KMS-11 (cell line): ENCODE measurements at regions not wholly inside any gene's neighbourhood (a gene's known extent, or its start where the extent isn't known, plus 50 kb on each side); places are given as distances from the start of the nearest gene placed in this dataset.

Source experiments
- H2AFZ ChIP-seq: fragments of 200-600 bp; sonication (generic); 2 replicates; pipeline ENCODE4 v1.6.1; 2016; ENCODE audit warnings: antibody characterized with exemption, mixed run types, low read depth
- H3K27ac ChIP-seq: fragments of 200-600 bp; sonication (generic); 2 replicates; pipeline ENCODE4 v1.6.1; 2016; ENCODE audit warnings: mild to moderate bottlenecking, mixed run types
- H3K27me3 ChIP-seq: fragments of 200-600 bp; sonication (generic); 2 replicates; pipeline ENCODE4 v1.6.1; 2017; ENCODE audit warnings: mild to moderate bottlenecking, low read depth, mixed run types, moderate library complexity; ENCODE audit not compliant: insufficient read depth
- H3K36me3 ChIP-seq: fragments of 200-600 bp; sonication (generic); 2 replicates; pipeline ENCODE4 v1.6.1; 2017; ENCODE audit warnings: mild to moderate bottlenecking, mixed run types; ENCODE audit not compliant: insufficient read depth
- H3K4me1 ChIP-seq: fragments of 200-600 bp; sonication (generic); 2 replicates; pipeline ENCODE4 v1.6.1; 2016; ENCODE audit warnings: mild to moderate bottlenecking, low read depth, mixed run types; ENCODE audit not compliant: poor library complexity, severe bottlenecking
- H3K4me2 ChIP-seq: fragments of 200-600 bp; sonication (generic); 2 replicates; pipeline ENCODE4 v1.7.0; 2016; ENCODE audit warnings: mild to moderate bottlenecking, mixed run types
- H3K4me3 ChIP-seq: fragments of 200-600 bp; sonication (generic); IDR thresholded peaks from 2 replicates; pipeline ENCODE4 v1.6.1; 2017; ENCODE audit warnings: low read depth, low read length, mixed read lengths; ENCODE audit not compliant: insufficient read depth
- H3K79me2 ChIP-seq: fragments of 200-600 bp; sonication (generic); 2 replicates; pipeline ENCODE4 v1.6.1; 2016; ENCODE audit warnings: low read depth, mixed run types; ENCODE audit not compliant: insufficient read depth
- H3K9ac ChIP-seq: fragments of 200-600 bp; sonication (generic); 2 replicates; pipeline ENCODE4 v1.6.1; 2016; ENCODE audit warnings: mild to moderate bottlenecking, mixed run types
- H4K20me1 ChIP-seq: fragments of 200-600 bp; sonication (generic); 2 replicates; pipeline ENCODE4 v1.6.1; 2016; ENCODE audit warnings: mild to moderate bottlenecking, mixed run types; ENCODE audit not compliant: insufficient read depth
- TF ChIP-seq, protein P1 (sequence below): fragments of 200-600 bp; sonication (generic); conservative IDR thresholded peaks from 2 replicates; pipeline ENCODE4 v1.6.1; 2017; ENCODE audit warnings: low read depth, mild to moderate bottlenecking, antibody characterized with exemption, low read length, moderate library complexity, mixed read lengths

GRCh38 chr3:96361241-96361640 is 453.2 kb upstream of the EPHA6 start:
- Histone ChIP-seq H3K4me3 (no peak overlapping the region), H3K4me1 (no peaks in the 10 kb centered on the region), H2AFZ (no peak overlapping the region), H3K27me3 (no peaks in the 10 kb centered on the region), H3K79me2 (no peaks in the 10 kb centered on the region), H3K36me3 (no peaks in the 10 kb centered on the region), H3K4me2 (no peak overlapping the region), H3K27ac (no peak overlapping the region), H4K20me1 (no peaks in the 10 kb centered on the region), H3K9ac (no peak overlapping the region)
- TF ChIP-seq, protein P1, sequence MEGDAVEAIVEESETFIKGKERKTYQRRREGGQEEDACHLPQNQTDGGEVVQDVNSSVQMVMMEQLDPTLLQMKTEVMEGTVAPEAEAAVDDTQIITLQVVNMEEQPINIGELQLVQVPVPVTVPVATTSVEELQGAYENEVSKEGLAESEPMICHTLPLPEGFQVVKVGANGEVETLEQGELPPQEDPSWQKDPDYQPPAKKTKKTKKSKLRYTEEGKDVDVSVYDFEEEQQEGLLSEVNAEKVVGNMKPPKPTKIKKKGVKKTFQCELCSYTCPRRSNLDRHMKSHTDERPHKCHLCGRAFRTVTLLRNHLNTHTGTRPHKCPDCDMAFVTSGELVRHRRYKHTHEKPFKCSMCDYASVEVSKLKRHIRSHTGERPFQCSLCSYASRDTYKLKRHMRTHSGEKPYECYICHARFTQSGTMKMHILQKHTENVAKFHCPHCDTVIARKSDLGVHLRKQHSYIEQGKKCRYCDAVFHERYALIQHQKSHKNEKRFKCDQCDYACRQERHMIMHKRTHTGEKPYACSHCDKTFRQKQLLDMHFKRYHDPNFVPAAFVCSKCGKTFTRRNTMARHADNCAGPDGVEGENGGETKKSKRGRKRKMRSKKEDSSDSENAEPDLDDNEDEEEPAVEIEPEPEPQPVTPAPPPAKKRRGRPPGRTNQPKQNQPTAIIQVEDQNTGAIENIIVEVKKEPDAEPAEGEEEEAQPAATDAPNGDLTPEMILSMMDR = no peak

DNA sequence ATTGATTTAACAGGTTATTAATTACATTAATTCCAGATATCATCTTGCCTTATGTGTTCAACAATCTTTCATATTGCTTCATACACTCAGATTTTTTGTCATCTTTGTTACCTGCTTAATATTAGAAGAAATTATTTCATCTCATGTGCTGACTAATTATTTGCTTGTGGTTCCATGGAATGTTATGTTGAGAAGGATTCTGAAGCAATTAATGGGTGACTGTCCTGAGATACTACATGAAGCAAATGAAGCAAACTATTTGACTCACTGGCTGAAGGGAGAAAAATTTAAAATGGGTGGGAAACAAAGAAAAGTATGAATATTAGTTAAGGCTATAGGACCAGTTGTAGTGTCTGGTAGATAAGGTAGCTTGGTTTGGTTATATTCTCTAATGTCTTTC is 443.8 kb upstream of the EPHA6 start:
- no peaks in the 10 kb centered on the region for H3K4me1 ChIP-seq
- H3K79me2 ChIP-seq = no peaks in the 10 kb centered on the region
- no peak overlapping the region for H2AFZ ChIP-seq
- no peak overlapping the region for H3K27ac ChIP-seq
- no peak overlapping the region for H3K4me2 ChIP-seq
- no peaks in the 10 kb centered on the region for H3K27me3 ChIP-seq
- no peak overlapping the region for H3K9ac ChIP-seq
- no peaks in the 10 kb centered on the region for H3K36me3 ChIP-seq
- H3K4me3 ChIP-seq = no peak overlapping the region
- TF ChIP-seq, protein P1 = no peak
- no peaks in the 10 kb centered on the region for H4K20me1 ChIP-seq

DNA sequence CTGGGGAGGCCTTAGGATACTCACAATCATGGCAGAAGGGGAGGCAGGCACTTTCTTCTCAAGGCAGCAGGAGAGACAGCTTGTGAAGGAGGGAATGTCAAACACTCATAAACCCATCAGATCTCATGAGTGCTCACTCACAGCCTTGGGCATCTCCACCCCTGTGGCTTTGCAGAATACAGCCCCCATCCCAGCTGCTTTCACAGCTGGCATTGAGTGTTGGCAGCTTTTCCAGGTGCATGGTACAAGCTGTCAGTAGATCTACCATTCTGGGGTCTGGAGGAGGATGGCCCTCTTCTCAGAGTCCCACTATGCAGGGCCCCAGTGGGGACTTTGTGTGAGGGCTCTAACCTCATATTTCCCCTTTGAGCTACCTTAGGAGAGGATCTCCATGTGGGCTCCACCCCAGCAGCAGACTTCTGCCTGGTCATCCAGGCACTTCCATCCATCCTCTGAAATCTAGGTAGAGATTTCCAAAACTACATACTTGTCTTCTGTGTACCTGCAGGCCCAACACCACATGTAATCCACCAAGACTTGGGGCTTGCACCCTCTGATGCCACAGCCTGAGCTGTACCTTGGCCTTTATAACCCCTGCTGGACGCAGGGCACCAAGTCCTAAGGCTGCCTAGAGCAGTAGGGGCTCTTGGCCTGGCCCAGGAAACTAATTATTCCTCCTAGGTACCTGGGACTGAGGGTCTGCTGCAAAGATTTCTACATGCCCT is 404.2 kb upstream of the EPHA6 start:
- Histone ChIP-seq H3K27me3 (no peaks in the 10 kb centered on the region), H3K4me1 (no peaks in the 10 kb centered on the region), H3K9ac (no peak overlapping the region), H3K27ac (no peak overlapping the region), H4K20me1 (no peaks in the 10 kb centered on the region), H2AFZ (no peak overlapping the region), H3K4me2 (no peak overlapping the region), H3K4me3 (no peak overlapping the region), H3K79me2 (no peaks in the 10 kb centered on the region), H3K36me3 (no peaks in the 10 kb centered on the region)
- TF ChIP-seq, protein P1 = no peak

DNA sequence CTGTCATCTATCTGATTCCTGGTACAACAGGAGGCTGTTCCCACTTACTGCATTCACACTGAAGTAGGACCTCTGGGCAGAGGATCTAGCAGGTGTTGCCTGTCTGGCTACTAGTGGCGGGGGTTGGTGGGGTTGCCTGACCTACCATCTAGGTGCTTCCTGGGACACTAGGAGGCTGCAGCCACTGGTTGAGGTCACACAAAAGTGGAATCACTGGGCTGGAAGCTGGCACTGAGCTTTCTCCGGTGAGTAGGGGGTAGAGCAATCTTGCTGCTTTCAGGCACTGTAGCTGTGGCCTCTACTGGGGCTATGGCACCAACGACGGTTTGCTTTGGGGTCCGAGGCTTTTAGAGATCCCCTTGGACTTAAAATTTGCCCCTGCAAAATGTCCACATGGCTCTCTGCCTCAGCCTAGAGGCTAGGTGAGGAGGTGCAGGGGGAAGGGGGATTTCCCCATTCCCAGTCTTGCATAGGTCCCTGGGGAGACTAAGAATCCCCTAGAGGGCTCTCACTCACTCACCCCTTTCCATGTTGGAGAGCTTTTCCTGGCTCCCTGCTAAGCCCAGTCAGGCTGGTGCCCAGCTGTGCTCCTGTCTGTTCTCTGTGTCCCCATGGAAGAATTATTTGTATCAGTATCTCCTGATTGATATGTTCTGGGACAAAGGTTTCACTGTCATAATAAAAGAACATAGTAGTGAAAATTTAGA is 397.7 kb upstream of the EPHA6 start:
- Histone ChIP-seq H3K79me2 (no peaks in the 10 kb centered on the region), H3K4me3 (no peak overlapping the region), H4K20me1 (no peaks in the 10 kb centered on the region), H3K4me1 (no peaks in the 10 kb centered on the region), H3K4me2 (no peak overlapping the region), H3K36me3 (no peaks in the 10 kb centered on the region), H3K27me3 (no peaks in the 10 kb centered on the region), H2AFZ (no peak overlapping the region), H3K27ac (no peak overlapping the region), H3K9ac (no peak overlapping the region)
- TF ChIP-seq, protein P1 = no peak
